Raji (cell line): ENCODE measurements at regions not wholly inside any gene's neighbourhood (a gene's known extent, or its start where the extent isn't known, plus 50 kb on each side); places are given as distances from the start of the nearest gene placed in this dataset.

Source experiments
- POLR2A ChIP-seq: IDR thresholded peaks from 2 replicates; pipeline ENCODE4 v1.6.1; 2011; ENCODE audit warnings: low read depth, low read length, control low read depth; ENCODE audit not compliant: insufficient read depth

DNA sequence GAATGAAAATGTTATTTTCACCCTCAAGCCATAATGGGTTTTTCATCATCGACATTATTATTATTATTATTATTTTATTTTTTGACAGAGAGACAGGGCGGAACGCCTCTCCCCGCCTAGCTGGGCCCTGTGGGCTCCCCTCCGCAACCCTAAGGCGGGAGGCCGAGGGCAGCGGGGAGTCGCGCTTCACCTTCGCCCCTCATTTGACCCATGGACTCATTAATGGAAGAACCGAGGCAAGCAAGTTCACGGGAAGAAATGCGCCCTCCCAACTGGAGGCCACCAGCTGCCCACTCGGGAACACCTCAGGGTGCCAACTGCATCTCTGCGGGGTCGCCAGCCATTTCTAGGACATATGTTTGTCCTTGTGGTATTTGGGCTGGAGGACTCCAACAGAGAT, 115.3 kb upstream of the KIRREL3 start:
- TF ChIP-seq POLR2A = no peak

DNA sequence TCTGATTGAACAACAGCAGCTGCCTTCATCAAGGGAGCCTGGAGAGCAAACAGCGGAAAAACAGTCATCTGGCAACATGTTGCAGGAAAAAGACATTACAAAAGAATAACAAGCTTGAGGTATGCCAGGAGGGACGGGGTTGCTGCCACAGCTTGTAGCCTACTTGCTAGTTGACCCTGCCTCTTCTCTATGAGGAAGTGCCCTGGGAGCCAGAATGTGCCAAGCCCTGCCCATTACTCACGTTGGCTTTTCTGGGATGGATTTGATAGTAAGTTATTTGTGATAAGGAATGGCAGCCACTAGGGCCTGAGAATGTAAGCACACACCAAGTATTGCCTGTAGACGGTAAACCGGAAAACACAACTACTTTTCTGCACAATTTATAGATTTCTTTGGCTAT, 113.5 kb upstream of the KIRREL3 start:
- TF ChIP-seq POLR2A = no peak

- TF ChIP-seq POLR2A = no peak
Observed at GRCh38 chr11:127110542-127110941, 110.0 kb upstream of the KIRREL3 start.

DNA sequence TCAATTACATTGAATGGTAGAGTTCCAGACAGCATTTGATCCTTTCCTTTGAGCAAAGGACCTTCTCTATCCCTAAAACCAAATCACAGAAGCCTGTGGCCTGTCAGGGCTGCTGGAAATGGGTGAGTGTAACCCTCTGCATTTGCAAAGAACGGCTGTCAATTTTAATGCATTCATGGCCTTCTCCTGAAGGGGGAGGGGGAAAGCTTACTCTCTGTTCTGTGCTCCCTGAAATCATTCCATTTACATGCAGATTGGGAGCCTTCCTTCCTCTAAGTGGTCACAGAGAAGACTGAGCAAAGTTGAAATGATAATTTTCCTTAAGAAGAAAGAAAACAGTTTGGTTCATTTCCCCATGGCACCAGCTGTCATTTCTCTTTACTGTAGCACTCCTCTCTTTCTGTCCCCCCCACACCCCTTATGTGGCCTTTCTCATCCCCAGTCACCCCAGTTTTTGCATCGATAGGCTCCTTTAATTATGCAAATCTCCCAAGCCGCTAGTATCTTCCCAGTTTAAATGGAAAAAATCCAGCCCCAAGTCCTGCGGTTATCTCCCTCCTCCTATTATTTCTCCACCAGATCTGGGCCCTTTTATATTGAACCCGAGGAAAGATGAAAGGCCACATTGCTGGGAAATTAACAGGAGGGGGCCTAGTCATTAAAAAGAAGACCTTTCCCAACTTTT, 109.4 kb upstream of the KIRREL3 start:
- TF ChIP-seq POLR2A = no peak

- no peak for TF ChIP-seq POLR2A
Observed at GRCh38 chr11:127108838-127109237, 108.3 kb upstream of the KIRREL3 start.

DNA sequence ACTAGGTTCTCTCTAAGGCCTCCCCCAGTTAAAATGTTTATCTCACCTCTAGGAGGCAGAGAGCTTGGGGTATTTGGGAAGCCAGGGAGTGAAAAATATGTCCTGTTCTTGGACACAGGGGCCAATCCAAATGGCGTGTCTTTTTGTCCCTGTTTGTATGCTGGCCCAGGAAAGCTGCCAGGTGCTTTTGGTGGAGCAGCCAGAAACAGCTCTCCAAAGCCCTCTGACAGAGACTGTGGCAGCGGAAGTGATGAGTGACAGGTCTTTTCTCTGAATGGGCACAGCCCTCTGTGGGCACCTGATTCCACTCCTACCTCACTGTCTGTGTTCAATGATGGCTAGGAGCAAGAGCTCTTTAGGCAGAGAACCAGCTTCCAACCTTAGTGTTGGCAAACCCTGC, 106.4 kb upstream of the KIRREL3 start:
- no peak for TF ChIP-seq POLR2A

DNA sequence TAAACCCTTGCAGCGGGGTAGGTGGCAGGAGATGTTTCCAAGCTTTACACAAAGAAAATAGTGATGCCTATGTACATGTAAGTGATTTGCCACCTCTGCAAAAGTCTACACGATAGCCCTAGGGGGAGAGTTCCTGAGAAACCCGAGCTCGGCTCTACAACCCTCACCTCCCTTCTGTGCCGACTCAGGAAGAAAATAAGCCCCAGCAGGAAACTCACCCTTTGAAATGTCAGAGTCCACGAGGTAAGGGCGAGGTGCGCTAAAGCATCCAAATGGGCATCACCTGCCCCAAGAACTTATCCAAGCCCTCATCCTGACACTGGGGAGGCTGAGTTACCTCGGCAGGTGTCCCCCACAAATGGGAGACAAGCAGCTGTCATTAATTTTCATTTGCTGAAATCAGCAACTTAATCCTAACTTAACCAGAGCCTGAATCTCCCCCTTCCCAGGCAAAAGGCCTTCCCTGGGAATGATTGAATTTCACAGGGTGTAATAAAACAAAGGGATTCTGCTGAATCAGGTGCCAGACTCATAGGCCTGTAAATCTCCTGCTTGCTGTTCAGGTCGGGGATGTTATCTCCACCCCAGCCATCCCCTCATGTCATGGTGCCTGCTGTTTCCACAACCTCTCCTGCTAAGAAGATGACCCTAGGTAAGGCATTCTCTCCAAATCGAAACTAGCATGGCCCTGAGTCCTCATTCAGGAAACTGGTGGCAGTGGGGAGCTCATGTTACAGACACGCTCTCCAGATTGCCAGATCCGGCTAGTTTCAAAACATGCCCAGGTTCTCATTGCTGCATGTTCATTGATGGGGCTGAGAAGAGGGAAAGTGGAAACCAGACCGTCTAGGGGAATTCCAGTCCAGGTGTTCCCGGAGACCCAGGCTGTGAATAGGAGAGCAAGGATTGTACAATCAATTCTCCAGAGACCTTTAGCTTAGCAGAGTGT, 105.3 kb upstream of the KIRREL3 start:
- TF ChIP-seq POLR2A = no peak

- no peak for TF ChIP-seq POLR2A
Observed at GRCh38 chr11:127103586-127104388, 103.2 kb upstream of the KIRREL3 start.

GRCh38 chr11:127098684-127099083, 98.1 kb upstream of the KIRREL3 start:
- no peak for TF ChIP-seq POLR2A

DNA sequence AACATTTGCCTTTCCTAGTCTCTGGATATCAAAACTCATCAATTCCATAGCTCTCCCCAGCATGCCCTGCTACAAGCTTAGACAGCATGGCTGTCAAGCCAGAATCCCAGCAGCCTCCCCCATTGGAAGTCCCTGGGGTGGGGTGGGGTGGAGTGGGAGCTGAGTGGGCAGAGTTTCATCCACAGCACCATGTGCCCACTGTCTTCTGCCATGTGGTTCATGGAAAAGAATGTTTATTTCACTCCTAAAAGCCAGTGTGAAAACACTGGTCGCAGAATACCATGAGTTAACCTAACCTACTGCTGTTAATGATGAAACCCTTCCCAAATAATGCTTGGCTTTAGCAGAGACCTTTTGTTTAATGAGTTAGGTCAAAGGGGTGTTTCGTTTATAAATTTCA, 80.2 kb upstream of the KIRREL3 start:
- no peak for TF ChIP-seq POLR2A

DNA sequence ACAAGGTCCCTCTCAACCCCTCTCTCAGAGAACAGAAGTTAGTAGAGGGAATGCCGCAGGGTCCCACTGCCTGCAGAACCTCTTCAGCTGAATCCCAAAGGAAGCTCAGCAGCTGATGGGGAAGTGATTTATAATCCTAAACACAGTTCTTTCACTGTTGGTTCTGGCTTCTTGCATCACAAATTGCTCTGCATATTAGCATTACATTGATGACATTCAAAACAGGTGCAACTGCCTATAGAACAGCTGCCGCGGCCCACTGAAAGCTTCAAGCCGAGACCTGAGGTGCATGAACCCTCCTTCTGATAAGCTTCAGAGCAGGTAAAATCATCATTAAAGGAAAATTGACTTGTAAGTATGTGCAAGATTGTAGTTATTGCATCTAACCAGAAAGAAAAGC, 75.2 kb upstream of the KIRREL3 start:
- TF ChIP-seq POLR2A = no peak

DNA sequence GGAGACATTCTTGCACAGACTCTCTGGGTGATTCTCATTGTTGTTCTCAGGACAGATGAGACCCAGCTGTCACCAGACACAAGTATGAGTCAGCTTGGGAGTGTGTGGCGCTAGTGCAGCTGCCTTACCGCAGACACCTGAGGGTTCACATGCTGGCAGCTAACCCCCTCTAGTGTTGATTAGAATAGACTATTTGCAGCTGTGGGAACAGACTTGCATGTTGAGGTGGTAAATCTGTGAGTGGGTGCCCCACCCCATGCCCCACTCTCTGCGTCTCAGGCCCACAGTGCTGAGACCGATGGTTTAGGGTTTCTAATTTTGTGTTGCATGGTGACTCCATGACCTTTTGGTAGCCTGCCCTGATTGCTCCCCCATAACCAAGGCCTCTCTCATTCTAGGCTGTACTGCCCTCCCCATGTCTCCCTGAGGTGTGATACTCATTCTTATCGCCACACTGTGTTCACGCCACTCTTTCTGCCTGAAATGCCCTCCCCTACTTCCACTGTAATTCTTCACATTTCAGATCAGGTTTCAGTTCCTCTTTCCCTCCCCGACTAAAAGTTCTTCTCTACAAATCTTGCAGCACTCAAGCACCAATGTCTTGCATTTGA, 73.7 kb upstream of the KIRREL3 start:
- no peak for TF ChIP-seq POLR2A

DNA sequence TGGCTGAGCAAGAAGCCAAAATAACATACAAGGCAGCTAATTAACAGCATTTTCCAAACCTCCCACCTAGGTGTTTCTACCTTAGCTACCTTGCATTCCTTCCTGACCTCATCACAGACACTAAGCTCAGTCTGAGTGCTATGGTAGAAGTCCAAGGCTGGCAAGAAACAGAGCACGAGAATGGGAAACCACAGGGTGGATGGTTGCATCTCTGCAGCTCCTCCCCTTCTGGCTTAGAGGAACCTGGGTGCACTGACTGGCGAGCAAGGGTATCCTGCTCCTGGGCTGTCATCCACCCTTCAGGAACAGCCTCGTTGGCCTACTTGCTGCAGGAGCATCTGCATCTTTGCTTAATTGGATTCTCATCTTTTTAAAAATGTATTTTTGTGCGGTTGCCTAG, 73.1 kb upstream of the KIRREL3 start:
- TF ChIP-seq POLR2A = no peak

- no peak for TF ChIP-seq POLR2A
Observed at GRCh38 chr11:127071606-127072005, 71.0 kb upstream of the KIRREL3 start.

DNA sequence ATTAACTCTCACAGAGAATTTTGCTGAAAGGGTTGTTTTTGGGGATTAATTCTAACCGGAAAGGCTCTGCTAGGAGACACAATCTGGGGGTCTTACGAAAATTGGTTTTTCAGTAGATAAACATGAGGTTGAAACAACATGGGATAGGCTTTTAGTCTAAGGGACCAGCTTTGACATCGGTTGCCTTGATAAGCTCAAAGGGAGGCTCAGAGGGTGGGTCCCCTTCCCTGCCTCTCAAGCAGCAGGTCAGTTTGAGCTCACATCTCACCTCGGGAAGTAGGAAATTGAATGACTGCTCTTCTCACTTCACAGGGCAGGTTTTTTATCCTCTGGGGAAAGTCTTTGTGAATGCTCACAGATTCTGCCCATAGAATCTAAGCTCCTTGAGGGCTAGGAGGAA, 70.2 kb upstream of the KIRREL3 start:
- TF ChIP-seq POLR2A = no peak
